ENCODE measurements at regions not wholly inside any gene's neighbourhood (a gene's known extent, or its start where the extent isn't known, plus 50 kb on each side); places are given as distances from the start of the nearest gene placed in this dataset.

DNA sequence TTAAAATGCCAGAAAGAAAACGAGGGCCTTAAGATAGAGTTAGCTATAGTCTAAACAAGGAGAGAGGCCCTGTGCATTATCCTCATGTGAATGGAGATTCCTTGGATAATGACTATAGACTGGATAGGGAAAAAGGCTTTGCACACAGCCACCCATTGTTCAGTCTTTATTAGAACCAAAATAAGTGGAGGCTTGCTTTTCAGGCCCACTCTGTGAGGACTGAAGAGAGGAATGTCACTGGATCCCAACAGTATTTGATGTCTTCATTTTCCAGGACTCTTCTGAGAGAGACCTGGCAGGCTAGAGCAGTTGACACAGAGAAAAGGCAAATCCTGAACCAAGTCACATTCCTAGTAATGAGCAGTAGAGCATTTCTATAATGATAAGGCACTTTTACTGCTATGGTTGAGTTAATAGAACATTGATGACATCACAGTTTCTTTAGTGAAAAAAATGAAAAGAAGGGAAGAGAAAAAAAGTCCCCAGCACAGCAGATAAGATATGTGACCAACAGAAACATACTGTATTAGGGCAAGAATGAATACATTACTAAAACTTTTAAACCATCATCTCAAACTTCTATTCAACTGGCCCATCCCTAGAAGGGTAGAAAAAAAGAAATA, 315.1 kb downstream of the EPHA7 start:
- Histone ChIP-seq H3K4me1 (no peaks in the 10 kb centered on the region), H3K36me3 (replicated peaks in 1 of 2; ENCODE audit: insufficient read depth in 1 of 2, low read depth in 2 of 2) (no peaks in the 10 kb centered on the region), H3K27ac (no peak overlapping the region), H3K4me3 (no peak overlapping the region), H3K27me3 (no peaks in the 10 kb centered on the region), H3K9me3 (no peaks in the 10 kb centered on the region)
- intact Hi-C loops (cut with DNase I), result no loop called here
- WGBS, 2 donors, result 32 to 41% methylated on average over 1 of the region's 1 CpG
- ATAC-seq, result no peak
- TF ChIP-seq, protein P1, sequence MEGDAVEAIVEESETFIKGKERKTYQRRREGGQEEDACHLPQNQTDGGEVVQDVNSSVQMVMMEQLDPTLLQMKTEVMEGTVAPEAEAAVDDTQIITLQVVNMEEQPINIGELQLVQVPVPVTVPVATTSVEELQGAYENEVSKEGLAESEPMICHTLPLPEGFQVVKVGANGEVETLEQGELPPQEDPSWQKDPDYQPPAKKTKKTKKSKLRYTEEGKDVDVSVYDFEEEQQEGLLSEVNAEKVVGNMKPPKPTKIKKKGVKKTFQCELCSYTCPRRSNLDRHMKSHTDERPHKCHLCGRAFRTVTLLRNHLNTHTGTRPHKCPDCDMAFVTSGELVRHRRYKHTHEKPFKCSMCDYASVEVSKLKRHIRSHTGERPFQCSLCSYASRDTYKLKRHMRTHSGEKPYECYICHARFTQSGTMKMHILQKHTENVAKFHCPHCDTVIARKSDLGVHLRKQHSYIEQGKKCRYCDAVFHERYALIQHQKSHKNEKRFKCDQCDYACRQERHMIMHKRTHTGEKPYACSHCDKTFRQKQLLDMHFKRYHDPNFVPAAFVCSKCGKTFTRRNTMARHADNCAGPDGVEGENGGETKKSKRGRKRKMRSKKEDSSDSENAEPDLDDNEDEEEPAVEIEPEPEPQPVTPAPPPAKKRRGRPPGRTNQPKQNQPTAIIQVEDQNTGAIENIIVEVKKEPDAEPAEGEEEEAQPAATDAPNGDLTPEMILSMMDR (IDR thresholded peaks at IDR 0.05), result no peak
- TF ChIP-seq POLR2A (IDR thresholded peaks at IDR 0.05), result no peak
- no peak for DNase-seq

DNA sequence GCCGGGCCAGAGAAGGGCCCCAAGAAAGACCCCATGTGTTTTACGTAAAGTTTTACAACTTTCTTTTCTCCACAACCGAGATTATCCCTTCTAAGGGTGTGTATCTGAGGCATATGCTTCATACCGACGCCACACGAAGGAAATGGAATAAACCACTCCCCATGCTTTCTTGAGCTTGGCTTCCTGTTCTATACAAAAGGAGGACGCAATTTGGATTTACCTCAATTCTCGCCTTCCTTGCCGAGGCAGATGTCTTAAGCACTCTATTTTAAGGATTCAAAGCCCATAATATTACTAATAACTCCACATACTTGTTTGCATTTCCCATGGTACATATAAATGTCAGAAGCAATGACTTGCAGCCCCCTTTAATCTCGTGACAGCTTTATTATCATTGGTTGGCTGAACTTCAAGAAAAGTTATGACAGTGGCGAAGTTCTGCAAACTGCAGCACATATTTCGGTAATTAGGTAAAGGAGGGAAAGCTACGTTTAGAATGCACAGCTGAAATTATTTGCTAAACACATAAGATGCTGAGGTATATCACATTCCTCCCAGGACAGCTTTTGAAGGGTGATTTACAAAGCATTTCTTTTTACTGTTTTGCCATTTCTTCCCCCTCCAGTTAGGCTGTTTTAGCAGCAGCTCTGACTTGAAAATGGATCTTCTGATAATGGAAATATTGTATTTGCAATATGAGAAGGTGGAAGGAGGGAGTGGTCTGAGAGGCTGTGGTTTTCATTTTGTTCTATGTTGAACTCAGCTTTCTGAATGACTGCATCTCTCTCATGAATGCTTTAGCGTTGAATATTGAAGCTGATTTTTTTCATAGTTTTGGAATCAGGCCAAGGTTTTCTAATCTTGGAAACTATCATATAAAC, 330.5 kb downstream of the EPHA7 start:
- WGBS, 2 donors, result 45 to 59% methylated on average over 14 of the region's 14 CpGs
- ATAC-seq, result no peak
- DNase-seq, result no peak
- Histone ChIP-seq H3K4me1 (no peaks in the 10 kb centered on the region), H3K27ac (no peak overlapping the region), H3K36me3 (replicated peaks in 1 of 2; ENCODE audit: insufficient read depth in 1 of 2, low read depth in 2 of 2) (no peaks in the 10 kb centered on the region), H3K4me3 (no peak overlapping the region), H3K9me3 (no peaks in the 10 kb centered on the region), H3K27me3 (no peaks in the 10 kb centered on the region)
- intact Hi-C loops (cut with DNase I), result no loop called here
- no peak for TF ChIP-seq POLR2A (IDR thresholded peaks at IDR 0.05)
- TF ChIP-seq, protein P1 (IDR thresholded peaks at IDR 0.05), result no peak

DNA sequence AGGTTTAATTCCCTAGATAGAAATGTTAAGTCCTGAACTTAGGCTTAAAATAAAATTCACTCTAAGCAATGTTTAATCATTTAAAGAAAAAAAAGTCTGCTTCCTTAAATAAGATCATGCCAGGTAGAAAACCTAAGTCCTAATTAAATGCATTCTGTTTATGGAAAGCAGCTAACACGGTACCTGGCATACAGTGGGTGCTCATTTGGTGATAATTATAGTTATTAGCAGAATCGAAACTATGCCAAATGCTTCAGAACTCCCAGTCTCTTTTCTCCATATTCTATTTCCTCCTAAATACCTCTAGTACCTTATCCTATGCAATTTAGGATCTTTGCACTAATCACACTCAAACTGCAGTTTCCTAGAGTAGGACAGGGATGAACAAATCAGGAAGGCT, 331.8 kb downstream of the EPHA7 start:
- Histone ChIP-seq H3K36me3 (replicated peaks in 1 of 2; ENCODE audit: insufficient read depth in 1 of 2, low read depth in 2 of 2) (no peaks in the 10 kb centered on the region), H3K4me3 (no peak overlapping the region), H3K9me3 (no peaks in the 10 kb centered on the region), H3K4me1 (no peaks in the 10 kb centered on the region), H3K27me3 (no peaks in the 10 kb centered on the region), H3K27ac (no peak overlapping the region)
- DNase-seq (no peak), ATAC-seq (no peak)
- WGBS, 2 donors, result 51 to 59% methylated on average over 2 of the region's 2 CpGs
- intact Hi-C loops (cut with DNase I), result no loop called here
- TF ChIP-seq POLR2A (IDR thresholded peaks at IDR 0.05), result no peak
- TF ChIP-seq, protein P1 (IDR thresholded peaks at IDR 0.05), result no peak

DNA sequence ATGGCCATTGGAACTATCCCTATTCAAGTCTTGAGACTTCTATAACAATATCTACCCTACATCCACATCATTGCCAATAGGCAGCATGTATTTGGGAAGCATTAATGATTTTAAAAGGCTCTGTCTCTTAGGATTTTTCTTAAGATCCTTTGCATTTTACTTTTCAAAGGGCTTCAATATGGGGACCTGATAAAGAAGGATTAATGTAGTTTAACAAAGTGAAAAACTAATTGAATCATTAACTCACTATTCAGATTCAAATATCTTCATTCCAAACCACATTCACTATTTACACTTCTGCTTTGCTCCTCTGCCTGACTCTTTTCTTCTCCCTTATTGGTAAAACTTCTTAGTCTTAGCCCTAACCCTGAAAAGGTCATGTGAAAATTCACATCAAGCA, 333.0 kb downstream of the EPHA7 start:
- DNase-seq (no peak), ATAC-seq (no peak)
- intact Hi-C loops (cut with DNase I), result no loop called here
- no peak overlapping the region for H3K4me3 ChIP-seq
- no peak overlapping the region for H3K27ac ChIP-seq
- H3K9me3 ChIP-seq, result no peaks in the 10 kb centered on the region
- TF ChIP-seq POLR2A (IDR thresholded peaks at IDR 0.05), result no peak
- TF ChIP-seq, protein P1 (IDR thresholded peaks at IDR 0.05), result no peak
- H3K27me3 ChIP-seq, result no peaks in the 10 kb centered on the region
- no peaks in the 10 kb centered on the region for H3K4me1 ChIP-seq
- no peaks in the 10 kb centered on the region for H3K36me3 ChIP-seq (replicated peaks in 1 of 2; ENCODE audit: insufficient read depth in 1 of 2, low read depth in 2 of 2)

All from body of pancreas (tissue), 4 donors.